Mucosa of descending colon (tissue), 3 donors: ENCODE measurements at regions not wholly inside any gene's neighbourhood (a gene's known extent, or its start where the extent isn't known, plus 50 kb on each side); places are given as distances from the start of the nearest gene placed in this dataset.
A peak's percentile ranks its signal among the peaks of the same experiment; 100 is the strongest.

ENCODE experiments used
- ATAC-seq: fragments of 200-7000 bp; cut with Tn5 transposase; one replicate; pipeline ENCODE4 v1.9.1; 2020; ENCODE audit warnings: mild to moderate bottlenecking, moderate library complexity
- DNase-seq, 3 donors: peaks; one replicate each; pipeline ENCODE4 v3.0.0-alpha.2; 2020
- H3K36me3 ChIP-seq: fragments of 200-600 bp; one replicate; pipeline ENCODE4 v1.8.0; 2021; ENCODE audit warnings: low read depth, mild to moderate bottlenecking
- H3K4me1 ChIP-seq: fragments of 200-600 bp; one replicate; pipeline ENCODE4 v1.8.0; 2021; ENCODE audit warnings: low read depth, mild to moderate bottlenecking
- H3K4me3 ChIP-seq: fragments of 200-600 bp; one replicate; pipeline ENCODE4 v1.8.0; 2021; ENCODE audit warnings: mild to moderate bottlenecking
- H3K9me3 ChIP-seq: fragments of 200-600 bp; one replicate; pipeline ENCODE4 v1.8.0; 2021; ENCODE audit warnings: mild to moderate bottlenecking
- intact Hi-C, 2 donors: fragments of 100-400 bp; cut with DNase I in 1 of 2; cut with micrococcal nuclease in 1 of 2; formaldehyde crosslinking; loops; one replicate each; pipeline versions ENCODE4 v1.11.0 to v1.11.1; 2022; cut with DNase I, micrococcal nuclease
- TF ChIP-seq, protein P1 (sequence below): fragments of 200-600 bp; IDR thresholded peaks from one replicate; pipeline ENCODE4 v1.8.0; 2022; ENCODE audit warnings: antibody characterized with exemption, mild to moderate bottlenecking
- donor health status: DM: no; HTN: no; CAD: no; lungs with moderate emphysema.
- donor health status: DM: no; HTN: no; CAD: no.
- donor health status: DM: no; HTN: yes; CAD: no.

DNA sequence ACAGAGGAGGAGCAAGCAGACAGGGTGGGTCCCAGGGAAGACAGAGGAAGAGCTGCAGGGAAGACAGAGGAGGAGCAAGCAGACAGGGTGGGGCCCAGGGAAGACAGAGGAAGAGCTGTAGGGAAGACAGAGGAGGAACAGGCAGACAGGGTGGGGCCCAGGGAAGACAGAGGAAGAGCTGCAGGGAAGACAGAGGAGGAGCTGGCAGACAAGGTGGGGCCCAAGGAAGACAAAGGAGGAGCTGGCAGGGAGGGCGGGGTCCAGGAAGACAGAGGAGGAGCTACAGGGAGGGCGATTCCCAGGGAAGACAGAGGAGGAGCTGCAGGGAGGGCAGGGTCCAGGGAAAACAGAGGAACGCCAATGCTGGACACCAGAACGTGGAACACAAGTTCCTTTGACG is 66.5 kb downstream of the PLXNA1 start:
- no peak for ATAC-seq
- no peak overlapping the region for H3K4me3 ChIP-seq
- TF ChIP-seq, protein P1, sequence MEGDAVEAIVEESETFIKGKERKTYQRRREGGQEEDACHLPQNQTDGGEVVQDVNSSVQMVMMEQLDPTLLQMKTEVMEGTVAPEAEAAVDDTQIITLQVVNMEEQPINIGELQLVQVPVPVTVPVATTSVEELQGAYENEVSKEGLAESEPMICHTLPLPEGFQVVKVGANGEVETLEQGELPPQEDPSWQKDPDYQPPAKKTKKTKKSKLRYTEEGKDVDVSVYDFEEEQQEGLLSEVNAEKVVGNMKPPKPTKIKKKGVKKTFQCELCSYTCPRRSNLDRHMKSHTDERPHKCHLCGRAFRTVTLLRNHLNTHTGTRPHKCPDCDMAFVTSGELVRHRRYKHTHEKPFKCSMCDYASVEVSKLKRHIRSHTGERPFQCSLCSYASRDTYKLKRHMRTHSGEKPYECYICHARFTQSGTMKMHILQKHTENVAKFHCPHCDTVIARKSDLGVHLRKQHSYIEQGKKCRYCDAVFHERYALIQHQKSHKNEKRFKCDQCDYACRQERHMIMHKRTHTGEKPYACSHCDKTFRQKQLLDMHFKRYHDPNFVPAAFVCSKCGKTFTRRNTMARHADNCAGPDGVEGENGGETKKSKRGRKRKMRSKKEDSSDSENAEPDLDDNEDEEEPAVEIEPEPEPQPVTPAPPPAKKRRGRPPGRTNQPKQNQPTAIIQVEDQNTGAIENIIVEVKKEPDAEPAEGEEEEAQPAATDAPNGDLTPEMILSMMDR = no peak
- intact Hi-C loops = no loop called here
- H3K36me3 ChIP-seq = no peaks in the 10 kb centered on the region
- H3K4me1 ChIP-seq = peaks cover 8% of the 10 kb centered on the region
- no peak for DNase-seq
- no peaks in the 10 kb centered on the region for H3K9me3 ChIP-seq

DNA sequence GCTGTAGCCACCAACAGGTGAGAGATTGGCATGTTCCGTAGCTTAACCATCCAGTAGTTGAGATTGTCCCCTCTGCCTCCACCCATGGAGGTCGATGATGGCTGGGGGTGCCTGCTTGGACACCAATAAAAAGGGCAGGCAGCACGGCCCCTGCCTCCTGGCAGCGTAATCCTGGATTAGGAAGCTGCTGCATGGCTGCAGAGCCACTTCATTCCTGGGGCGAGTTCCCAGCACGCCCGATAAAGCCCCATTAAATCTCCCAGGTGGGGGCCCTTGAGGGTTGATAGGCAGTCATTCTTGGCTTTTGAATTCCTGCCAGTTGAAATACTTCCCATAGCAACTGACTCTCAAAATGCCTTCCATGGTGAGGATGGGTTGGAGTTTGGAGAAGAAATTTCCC is 67.8 kb downstream of the PLXNA1 start:
- Histone ChIP-seq H3K4me3 (no peak overlapping the region), H3K36me3 (no peaks in the 10 kb centered on the region), H3K9me3 (no peaks in the 10 kb centered on the region), H3K4me1 (peaks cover 8% of the 10 kb centered on the region)
- ATAC-seq (no peak), DNase-seq (peak in 1 of 3 donors; percentile 32)
- TF ChIP-seq, protein P1 = no peak
- intact Hi-C loops = no loop called here

DNA sequence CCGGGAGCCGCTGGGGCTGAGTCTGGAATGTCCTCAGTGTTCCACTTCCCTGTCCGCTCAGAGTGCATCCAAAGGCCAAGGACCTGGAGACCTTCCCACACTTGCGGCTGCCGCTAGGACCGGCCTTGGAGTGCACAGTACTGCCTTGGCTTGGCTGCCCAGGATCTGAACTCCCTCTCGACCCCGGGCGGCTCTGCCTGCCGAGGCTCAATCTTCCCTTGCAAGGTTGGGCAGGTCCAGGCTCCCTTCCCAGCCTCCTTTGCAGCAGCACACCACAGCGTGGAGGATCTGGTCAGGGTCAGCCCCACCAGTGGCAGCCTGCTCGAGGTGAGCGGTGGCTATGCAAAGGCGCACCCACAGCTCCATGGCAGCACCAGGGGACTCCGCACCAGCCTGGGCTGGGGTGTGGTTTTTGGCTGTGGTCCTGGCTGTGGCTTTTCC is 69.2 kb downstream of the PLXNA1 start:
- ATAC-seq = peak; percentile 98
- intact Hi-C loops = no loop called here
- Histone ChIP-seq H3K4me3 (no peak overlapping the region), H3K9me3 (peaks cover 7% of the 10 kb centered on the region), H3K4me1 (peaks cover 8% of the 10 kb centered on the region), H3K36me3 (no peaks in the 10 kb centered on the region)
- DNase-seq = peak; percentile 77 to 84 (median 78)
- TF ChIP-seq, protein P1 = no peak

DNA sequence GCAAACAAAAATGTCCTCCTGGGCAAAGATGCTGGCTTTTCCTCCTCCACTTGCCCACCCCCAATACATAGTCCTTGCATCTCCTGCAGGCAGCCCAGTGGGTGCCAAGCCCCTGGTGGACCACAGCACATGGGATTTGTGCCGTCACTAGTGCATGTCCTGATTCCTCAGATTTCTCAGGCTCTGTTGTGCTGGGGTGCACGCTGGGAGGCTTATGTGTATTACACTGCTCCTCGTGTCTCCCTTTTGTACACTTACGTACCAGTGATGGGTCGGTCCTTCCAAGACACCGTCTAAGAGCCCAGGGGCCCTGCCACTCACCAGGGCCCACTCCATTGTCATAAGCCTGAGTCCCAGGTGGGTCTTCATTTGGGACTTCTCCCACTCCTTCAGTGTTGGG is 70.1 kb downstream of the PLXNA1 start:
- ATAC-seq = no peak
- Histone ChIP-seq H3K4me3 (no peak overlapping the region), H3K36me3 (no peaks in the 10 kb centered on the region), H3K9me3 (peaks cover 9% of the 10 kb centered on the region), H3K4me1 (peaks cover 8% of the 10 kb centered on the region)
- intact Hi-C loops = no loop called here
- TF ChIP-seq, protein P1 = no peak
- DNase-seq = peak in 1 of 3 donors; percentile 32

DNA sequence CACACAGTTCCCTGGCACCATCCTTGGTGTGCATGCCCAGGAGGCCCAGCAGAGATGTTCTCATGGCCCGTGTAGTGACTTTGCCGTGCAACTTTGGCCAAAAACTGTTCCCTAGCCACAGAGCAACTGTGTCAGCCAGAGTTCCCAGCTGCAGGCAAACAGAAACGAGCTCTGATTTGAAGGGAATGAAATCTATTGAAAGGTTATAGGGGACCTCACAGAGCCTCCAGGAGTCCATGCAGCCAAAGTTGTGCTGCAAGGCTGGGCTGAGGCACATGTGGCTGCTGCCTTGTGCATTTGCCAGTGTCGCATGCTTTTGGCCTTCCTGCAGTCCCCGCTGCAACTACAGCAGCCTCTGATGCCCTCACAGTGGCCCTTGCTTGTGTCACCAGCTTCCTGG is 70.5 kb downstream of the PLXNA1 start:
- intact Hi-C loops = no loop called here
- DNase-seq = peak in 1 of 3 donors; percentile 25

More for the DNA sequence above, 70.5 kb downstream of the PLXNA1 start:
- Histone ChIP-seq H3K9me3 (peaks cover 9% of the 10 kb centered on the region), H3K4me3 (no peak overlapping the region), H3K4me1 (peaks cover 8% of the 10 kb centered on the region), H3K36me3 (no peaks in the 10 kb centered on the region)
- TF ChIP-seq, protein P1 = no peak
- ATAC-seq = no peak
